ENCODE measurements at regions not wholly inside any gene's neighbourhood (a gene's known extent, or its start where the extent isn't known, plus 50 kb on each side); places are given as distances from the start of the nearest gene placed in this dataset.

DNA sequence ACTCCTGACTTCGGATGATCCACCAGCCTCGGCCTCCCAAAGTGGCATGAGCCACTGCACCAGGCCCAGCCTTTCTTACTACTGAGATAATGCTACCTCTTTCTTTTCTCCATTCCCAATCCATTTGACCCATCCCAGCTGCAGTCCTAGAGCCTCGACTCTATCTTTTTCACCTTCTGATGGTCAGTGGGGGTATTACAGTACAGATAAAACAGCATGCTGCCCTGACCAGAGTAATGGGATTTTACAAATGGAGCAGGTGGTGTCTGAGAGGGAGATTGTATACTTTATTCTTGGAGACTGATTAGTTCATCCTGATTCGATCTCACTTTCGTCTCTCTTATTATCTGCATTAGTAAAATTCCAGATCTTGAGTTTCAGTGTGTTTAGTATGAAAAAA is 238.6 kb upstream of the TNP1 start:
- TF ChIP-seq CTCF (conservative IDR thresholded peaks at IDR 0.05 in 1 of 2, IDR thresholded peaks at IDR 0.05 in 1 of 2; ENCODE audit: extremely low read depth in 1 of 2, insufficient read depth in 1 of 2, low read depth in 1 of 2, low read length in 2 of 2) = no peak
- no peak for TF ChIP-seq EZH2 (IDR thresholded peaks at IDR 0.05; ENCODE audit: borderline replicate concordance, low read length)
